Aorta (tissue), 5 donors: ENCODE measurements at regions not wholly inside any gene's neighbourhood (a gene's known extent, or its start where the extent isn't known, plus 50 kb on each side); places are given as distances from the start of the nearest gene placed in this dataset.

ENCODE experiments used
- ATAC-seq: fragments of 200-7000 bp; cut with Tn5 transposase; one replicate; pipeline ENCODE4 v1.9.1; 2022; ENCODE audit warnings: moderate library complexity; ENCODE audit not compliant: low FRiP score
- DNase-seq, 2 donors: peaks; one replicate each; pipeline ENCODE4 v3.0.0-alpha.2; 2020
- H3K27ac ChIP-seq, 2 donors: one replicate each; pipeline ENCODE4 v1.5.1; 2013; ENCODE audit warnings: low read length in 2 of 2, mild to moderate bottlenecking in 2 of 2, moderate library complexity in 2 of 2, control low read depth in 1 of 2, inconsistent platforms in 1 of 2, low read depth in 1 of 2
- H3K27me3 ChIP-seq, 2 donors: one replicate each; pipeline ENCODE4 v1.6.1; 2013; ENCODE audit warnings: control low read depth in 1 of 2, low read length in 1 of 2, mild to moderate bottlenecking in 1 of 2, moderate library complexity in 1 of 2; ENCODE audit not compliant: insufficient read depth in 2 of 2, control insufficient read depth in 1 of 2
- H3K36me3 ChIP-seq, 2 donors: one replicate each; pipeline ENCODE4 v1.6.1; 2013; ENCODE audit warnings: control low read depth in 1 of 2, low read length in 1 of 2, mild to moderate bottlenecking in 1 of 2; ENCODE audit not compliant: insufficient read depth in 2 of 2, control insufficient read depth in 1 of 2
- H3K4me1 ChIP-seq, 2 donors: one replicate each; pipeline ENCODE4 v1.6.1; 2013; ENCODE audit warnings: low read length in 2 of 2, control low read depth in 1 of 2, mild to moderate bottlenecking in 1 of 2, moderate library complexity in 1 of 2; ENCODE audit not compliant: insufficient read depth in 2 of 2, control insufficient read depth in 1 of 2
- H3K4me3 ChIP-seq, 2 donors: one replicate each; pipeline ENCODE4 v1.5.1; 2013; ENCODE audit warnings: low read length in 2 of 2, control low read depth in 1 of 2, mild to moderate bottlenecking in 1 of 2
- H3K9me3 ChIP-seq: one replicate; pipeline ENCODE4 v1.6.1; 2013; ENCODE audit warnings: mild to moderate bottlenecking, low read length; ENCODE audit not compliant: control insufficient read depth
- WGBS, 2 donors: extraction: QIAGEN DNeasy Blood & Tissue Kit; methylation state at CpG; one replicate each; pipeline ENCODE4 v1.1.7; 2013; 5-methylcytosine and 5-hydroxymethylcytosine counted together
- intact Hi-C, 2 donors: fragments of 100-400 bp; cut with DNase I; formaldehyde crosslinking; loops; one replicate each; pipeline versions ENCODE4 v1.14.2 to v1.15.0; 2022
- donor health status: healthy with polysubstance abuse.
- donor health status: Bipolar disorder and iron deficiency.
- donor health status: DM: no; HTN: no; CAD: no.
- donor health status: DM: no; HTN: no; CAD: no.
- donor health status: DM: yes; HTN: yes; CAD: no.

- intact Hi-C loops = no loop called here
- H3K36me3 ChIP-seq = no peaks in the 10 kb centered on the region
- ATAC-seq (no peak), DNase-seq (no peak)
- H3K27ac ChIP-seq = no peak overlapping the region
- H3K9me3 ChIP-seq = no peaks in the 10 kb centered on the region
- H3K4me1 ChIP-seq = no peaks in the 10 kb centered on the region
- no peak overlapping the region for H3K4me3 ChIP-seq
- WGBS, 2 donors = 30 to 34% methylated on average over 11 of the region's 11 CpGs
- no peaks in the 10 kb centered on the region for H3K27me3 ChIP-seq
Measured at GRCh38 chr19:30276011-30276882, 95.9 kb upstream of the ZNF536 start.

DNA sequence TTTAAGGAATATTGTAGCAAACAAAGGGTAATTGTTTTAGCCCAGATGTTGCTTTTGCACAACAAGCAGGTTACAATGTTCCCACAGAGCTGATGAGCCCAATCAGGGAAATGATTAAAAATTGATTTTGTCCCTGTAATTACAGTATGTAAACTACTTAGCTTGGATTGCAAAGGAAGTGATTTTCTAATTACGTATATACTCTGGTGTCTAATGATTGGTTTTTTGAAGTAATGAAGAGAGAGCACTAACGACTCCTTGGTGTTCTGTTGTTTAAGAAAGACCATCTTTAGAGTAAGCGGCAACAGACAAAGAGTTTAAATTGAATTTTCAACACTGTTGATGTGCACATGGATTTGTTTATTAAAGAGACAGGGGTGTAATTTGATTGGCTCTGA, 95.3 kb upstream of the ZNF536 start:
- intact Hi-C loops = no loop called here
- Histone ChIP-seq H3K36me3 (no peaks in the 10 kb centered on the region), H3K27ac (no peak overlapping the region), H3K4me3 (no peak overlapping the region), H3K4me1 (no peaks in the 10 kb centered on the region), H3K9me3 (no peaks in the 10 kb centered on the region), H3K27me3 (no peaks in the 10 kb centered on the region)
- no peak for ATAC-seq
- WGBS, 2 donors = 69 to 70% methylated on average over 3 of the region's 3 CpGs
- DNase-seq = no peak

- Histone ChIP-seq H3K27ac (no peak overlapping the region), H3K4me1 (no peaks in the 10 kb centered on the region), H3K9me3 (no peaks in the 10 kb centered on the region), H3K36me3 (no peaks in the 10 kb centered on the region), H3K27me3 (no peaks in the 10 kb centered on the region), H3K4me3 (no peak overlapping the region)
- intact Hi-C loops = no loop called here
- ATAC-seq = no peak
- peak in 1 of 2 donors; percentile 59 for DNase-seq
- 73 to 76% methylated on average over 15 to 16 of the region's 16 CpGs for WGBS, 2 donors
Measured at GRCh38 chr19:30277941-30278881, 94.0 kb upstream of the ZNF536 start.

GRCh38 chr19:30278882-30279254, 93.3 kb upstream of the ZNF536 start:
- ATAC-seq (no peak), DNase-seq (no peak)
- H3K36me3 ChIP-seq = no peaks in the 10 kb centered on the region
- WGBS, 2 donors = 93% methylated on average over 9 of the region's 9 CpGs
- H3K4me1 ChIP-seq = no peaks in the 10 kb centered on the region
- no peaks in the 10 kb centered on the region for H3K9me3 ChIP-seq
- intact Hi-C loops = no loop called here
- no peak overlapping the region for H3K27ac ChIP-seq
- no peak overlapping the region for H3K4me3 ChIP-seq
- H3K27me3 ChIP-seq = no peaks in the 10 kb centered on the region

GRCh38 chr19:30280018-30280417, 92.2 kb upstream of the ZNF536 start:
- intact Hi-C loops = no loop called here
- no peak overlapping the region for H3K27ac ChIP-seq
- H3K4me3 ChIP-seq = no peak overlapping the region
- 77 to 86% methylated on average over 6 of the region's 6 CpGs for WGBS, 2 donors
- ATAC-seq (no peak), DNase-seq (no peak)
- no peaks in the 10 kb centered on the region for H3K9me3 ChIP-seq
- H3K36me3 ChIP-seq = no peaks in the 10 kb centered on the region
- H3K27me3 ChIP-seq = no peaks in the 10 kb centered on the region
- H3K4me1 ChIP-seq = no peaks in the 10 kb centered on the region

- Histone ChIP-seq H3K9me3 (no peaks in the 10 kb centered on the region), H3K4me1 (no peaks in the 10 kb centered on the region), H3K4me3 (no peak overlapping the region), H3K27ac (no peak overlapping the region), H3K36me3 (no peaks in the 10 kb centered on the region), H3K27me3 (no peaks in the 10 kb centered on the region)
- ATAC-seq = no peak
- no peak for DNase-seq
- 58 to 65% methylated on average over 7 of the region's 7 CpGs for WGBS, 2 donors
- intact Hi-C loops = no loop called here
Measured at GRCh38 chr19:30281906-30282305, 90.3 kb upstream of the ZNF536 start.

DNA sequence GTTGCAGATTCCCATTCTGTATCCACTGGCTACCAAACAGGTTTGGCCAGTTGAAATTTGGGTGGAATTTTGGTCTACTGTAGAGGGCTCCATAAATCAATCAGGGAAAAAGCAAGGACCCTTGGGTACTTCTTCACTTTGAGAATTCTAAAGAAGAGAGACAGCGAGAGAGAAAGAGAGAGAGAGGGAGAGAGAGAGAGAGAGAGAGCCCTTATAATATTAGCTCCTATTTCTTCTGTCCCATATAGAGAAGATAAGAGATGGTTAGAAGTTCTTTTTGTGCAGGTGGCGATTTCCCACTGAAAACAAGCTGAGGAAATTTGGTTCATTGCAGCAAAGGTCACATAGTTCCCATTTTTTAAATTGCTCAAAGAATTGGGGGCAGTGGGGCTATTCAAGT, 88.6 kb upstream of the ZNF536 start:
- Histone ChIP-seq H3K27ac (no peak overlapping the region), H3K27me3 (no peaks in the 10 kb centered on the region), H3K4me1 (no peaks in the 10 kb centered on the region), H3K9me3 (no peaks in the 10 kb centered on the region), H3K36me3 (no peaks in the 10 kb centered on the region), H3K4me3 (no peak overlapping the region)
- intact Hi-C loops = no loop called here
- WGBS, 2 donors = 48 to 51% methylated on average over 2 of the region's 2 CpGs
- DNase-seq (no peak), ATAC-seq (no peak)

DNA sequence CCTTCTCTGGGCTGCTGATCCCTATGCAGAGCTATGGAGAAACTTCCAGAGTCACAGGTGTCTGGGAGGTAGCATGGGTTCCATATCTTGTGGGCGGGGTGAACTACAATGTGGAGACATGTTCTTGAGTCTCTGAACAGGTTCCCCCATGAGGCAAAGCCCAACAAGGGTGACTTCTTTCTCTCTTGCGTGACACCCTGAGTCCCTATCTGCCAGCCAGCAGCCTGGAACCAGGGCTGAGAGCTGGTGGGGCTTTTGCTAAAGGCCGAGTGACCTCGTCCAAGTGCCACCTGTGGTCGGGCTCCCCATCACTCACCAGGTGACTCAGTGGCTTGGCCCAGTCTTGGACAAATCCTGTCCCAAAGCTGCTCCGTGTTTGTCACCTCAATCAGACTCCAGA, 88.0 kb upstream of the ZNF536 start:
- no peak overlapping the region for H3K4me3 ChIP-seq
- H3K27ac ChIP-seq = no peak overlapping the region
- WGBS, 2 donors = 74 to 76% methylated on average over 6 of the region's 6 CpGs
- intact Hi-C loops = no loop called here
- DNase-seq (no peak), ATAC-seq (no peak)
- no peaks in the 10 kb centered on the region for H3K9me3 ChIP-seq
- H3K4me1 ChIP-seq = no peaks in the 10 kb centered on the region
- no peaks in the 10 kb centered on the region for H3K27me3 ChIP-seq
- H3K36me3 ChIP-seq = no peaks in the 10 kb centered on the region
